GM19468 (cell line): ENCODE measurements at regions not wholly inside any gene's neighbourhood (a gene's known extent, or its start where the extent isn't known, plus 50 kb on each side); places are given as distances from the start of the nearest gene placed in this dataset.
"Not testable (repeated sequence)": the region's sequence is repeated elsewhere in the genome, so short reads cannot be mapped to it uniquely, and the experiment has no call there.

ENCODE experiments used
- ATAC-seq: cut with Tn5 transposase; IDR thresholded peaks from one replicate; pipeline ENCODE4 v1.9.1; 2021; ENCODE audit warnings: mild to moderate bottlenecking, moderate library complexity, moderate number of reproducible peaks; ENCODE audit not compliant: unreplicated experiment; ENCODE audit errors: extremely low read depth

DNA sequence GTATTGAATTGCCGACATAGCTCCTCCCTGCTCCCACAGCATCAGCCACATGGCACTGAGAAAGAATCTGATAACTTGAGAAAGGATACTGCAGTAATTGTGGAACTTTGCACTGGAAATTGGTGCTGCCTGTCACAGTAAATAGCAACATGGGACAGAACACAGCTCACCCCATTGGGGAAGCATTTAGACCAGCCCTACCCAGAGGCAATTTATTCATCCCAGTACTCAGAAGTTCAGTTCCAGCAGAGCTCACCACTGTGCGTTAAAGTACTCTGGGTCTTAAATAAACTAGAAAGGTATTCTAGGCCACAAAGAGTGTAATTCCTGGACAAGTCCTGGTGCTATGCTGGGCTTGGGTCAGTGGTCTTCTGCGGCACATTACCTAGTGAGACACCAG, 347.1 kb downstream of the PYDC2 start:
- no peak for ATAC-seq

- no peak for ATAC-seq
Measured at GRCh38 chr3:191809326-191809949, 348.5 kb downstream of the PYDC2 start.

GRCh38 chr3:191813245-191813644, 352.3 kb downstream of the PYDC2 start:
- ATAC-seq, result no peak

GRCh38 chr3:191848818-191849217, 387.9 kb downstream of the PYDC2 start:
- no peak for ATAC-seq

GRCh38 chr3:191859531-191859930, 398.6 kb downstream of the PYDC2 start:
- ATAC-seq, result no peak

GRCh38 chr3:191869738-191870415, 408.9 kb downstream of the PYDC2 start:
- ATAC-seq, result no peak

- no peak for ATAC-seq
Measured at GRCh38 chr3:191873736-191874135, 412.8 kb downstream of the PYDC2 start.

GRCh38 chr3:191882289-191882688, 421.3 kb downstream of the PYDC2 start:
- ATAC-seq, result no peak

DNA sequence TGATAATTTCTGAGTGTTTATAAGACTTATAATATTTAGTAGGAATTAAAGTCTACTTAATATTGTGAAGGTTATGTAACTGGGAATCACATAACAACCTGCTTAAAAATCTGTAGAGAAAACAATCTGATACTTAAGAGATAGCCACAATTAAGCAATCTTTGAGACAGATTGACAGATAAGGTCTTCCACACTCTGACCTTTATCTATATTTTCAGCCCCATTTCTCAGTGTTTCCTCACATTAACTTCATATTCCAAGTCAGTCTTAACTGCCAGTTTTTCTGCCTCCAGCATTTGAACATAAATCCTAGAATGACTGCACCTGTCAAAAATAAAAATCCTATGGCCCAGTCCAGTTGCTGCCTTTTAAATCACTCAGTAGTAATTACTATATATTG, 423.2 kb downstream of the PYDC2 start:
- no peak for ATAC-seq

DNA sequence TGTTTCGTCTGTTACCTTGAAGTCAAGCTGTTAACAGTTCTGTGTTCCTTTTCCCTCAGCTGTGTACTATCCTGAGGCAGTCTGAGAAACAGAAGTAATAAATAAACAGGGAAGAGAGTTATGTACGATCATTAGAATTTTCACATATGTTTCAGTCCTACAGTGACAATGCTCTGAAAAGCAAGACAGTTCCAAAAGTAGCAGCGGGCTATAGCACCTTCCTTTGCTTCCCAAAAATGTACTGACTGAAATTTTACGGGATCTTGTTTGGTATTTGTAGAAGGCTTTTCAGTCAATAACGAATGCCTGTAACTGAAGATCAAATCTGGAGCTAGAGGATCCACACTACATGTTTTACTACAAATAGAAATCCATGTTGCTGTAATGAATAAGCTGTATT, 428.1 kb downstream of the PYDC2 start:
- ATAC-seq, result no peak

DNA sequence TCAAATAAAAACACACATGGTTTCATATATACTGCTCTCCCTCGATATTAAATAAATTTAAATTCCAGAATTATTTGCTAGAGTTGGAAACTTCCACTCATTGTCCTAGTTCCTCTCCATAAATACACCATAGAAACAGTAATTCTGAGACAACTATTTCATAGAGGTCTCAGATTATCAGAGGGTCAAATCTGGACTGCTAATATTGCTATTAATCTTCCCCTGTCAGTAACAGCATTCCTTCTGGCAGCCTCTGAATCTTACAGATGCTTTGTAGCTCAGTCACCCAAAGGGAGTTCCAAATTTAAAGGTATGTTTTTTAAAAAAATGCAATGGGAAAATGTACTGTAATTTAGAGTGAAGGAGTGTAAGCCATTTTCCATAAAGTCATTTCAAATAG, 428.8 kb downstream of the PYDC2 start:
- ATAC-seq, result no peak

DNA sequence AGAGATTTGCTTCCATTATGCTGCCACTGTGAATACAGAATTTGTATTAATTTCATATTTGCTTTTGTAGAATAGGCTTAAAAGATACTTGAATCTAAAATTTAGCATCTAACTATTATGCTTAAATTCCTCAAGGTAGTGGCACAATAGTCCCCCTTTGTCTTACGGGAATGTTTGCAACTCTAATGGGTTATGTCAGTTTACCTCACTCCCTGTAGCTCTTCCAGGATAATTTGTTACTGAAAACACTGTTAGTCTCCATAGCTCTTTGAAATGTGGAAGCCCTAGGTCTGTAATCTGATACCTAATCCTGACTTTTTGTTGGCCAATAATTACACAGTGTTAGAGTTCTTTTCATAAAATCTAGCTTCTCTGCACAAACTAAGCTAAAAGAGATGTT, 433.4 kb downstream of the PYDC2 start:
- no peak for ATAC-seq

DNA sequence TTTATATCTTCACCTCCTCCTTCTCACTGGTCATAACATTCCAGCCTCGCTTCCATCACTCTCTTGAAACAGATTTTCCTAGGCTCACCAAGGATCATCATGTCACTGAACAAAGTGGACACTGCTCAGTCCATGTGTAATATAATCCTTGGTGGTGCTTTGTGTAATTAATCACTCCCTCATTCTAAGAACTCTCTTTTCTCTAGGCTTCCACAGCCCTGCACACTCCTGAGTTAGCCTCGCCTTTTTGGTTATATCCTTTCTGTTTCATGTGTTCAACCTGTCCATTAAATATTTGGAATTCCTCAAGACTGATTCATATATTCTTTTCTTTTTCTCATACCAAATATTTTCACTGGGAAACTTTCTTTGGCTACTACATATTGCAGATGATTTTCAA, 440.8 kb downstream of the PYDC2 start:
- ATAC-seq, result no peak

DNA sequence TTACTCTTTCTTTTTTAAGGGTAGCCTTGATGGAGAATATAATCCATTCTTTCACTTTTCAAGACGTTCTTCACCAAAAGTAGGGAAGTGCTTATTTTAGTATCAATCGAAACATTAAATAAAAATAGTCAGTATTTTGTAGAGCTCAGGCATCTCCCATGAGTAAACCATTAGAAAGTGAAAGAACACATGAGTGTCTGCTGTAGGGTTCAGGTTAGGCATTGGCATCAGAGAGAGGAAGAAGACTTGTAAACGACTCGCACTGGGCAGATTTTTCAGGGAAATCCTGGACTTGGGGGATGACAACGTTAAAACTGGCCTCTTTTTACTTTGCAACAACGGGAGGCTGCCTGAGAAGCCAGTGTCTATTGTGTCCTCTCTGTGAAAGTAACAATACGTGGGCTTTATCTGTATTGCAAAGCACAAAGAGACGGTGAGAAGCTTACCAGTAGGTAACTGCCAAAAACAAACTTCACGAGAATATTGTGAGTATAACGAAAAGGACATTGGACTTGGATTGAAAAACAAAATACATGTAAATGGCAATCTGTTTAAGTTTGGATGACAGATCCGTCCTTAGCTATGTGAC, 451.7 kb downstream of the PYDC2 start:
- ATAC-seq, result no peak

DNA sequence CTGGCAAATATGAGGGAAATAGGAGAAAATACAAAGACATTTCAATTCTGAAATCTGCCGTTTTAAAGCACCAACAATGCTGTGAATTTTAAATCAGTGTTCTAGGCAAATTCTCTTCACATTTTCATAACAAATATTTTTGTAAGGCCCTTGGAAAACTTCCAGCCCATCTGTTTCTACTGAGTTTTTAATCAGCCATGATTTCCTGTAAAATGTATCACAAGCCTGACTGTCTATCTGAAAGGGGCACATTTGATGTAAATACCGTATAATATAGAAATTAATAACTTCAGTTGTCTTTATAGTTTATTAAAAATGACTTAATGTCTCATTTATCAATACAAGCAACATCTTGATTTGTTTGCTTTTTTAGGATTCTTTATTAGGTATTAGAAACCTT, 454.7 kb downstream of the PYDC2 start:
- no peak for ATAC-seq

- ATAC-seq, result no peak
Measured at GRCh38 chr3:191919491-191920026, 458.6 kb downstream of the PYDC2 start.

DNA sequence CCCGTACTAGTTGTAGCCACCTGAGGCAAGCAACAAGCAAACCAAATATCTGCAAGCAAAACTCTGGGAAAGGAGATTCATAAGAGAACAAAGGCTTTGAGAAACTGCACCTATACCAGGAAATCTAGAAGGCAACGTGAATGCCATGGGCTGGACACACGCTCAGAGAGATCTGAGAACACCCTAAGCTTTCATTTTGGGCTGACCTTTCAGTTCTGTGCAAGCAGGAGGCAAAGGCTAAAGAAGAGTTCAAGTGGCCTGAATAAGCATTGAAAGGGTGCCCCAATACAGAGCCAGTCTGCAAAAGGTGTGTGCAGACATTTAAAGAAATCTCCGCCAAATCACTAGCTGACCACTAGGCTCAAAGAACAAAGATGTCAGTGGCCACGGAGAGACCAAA, 461.6 kb downstream of the PYDC2 start:
- ATAC-seq, result no peak

- ATAC-seq, result not testable (repeated sequence)
Measured at GRCh38 chr3:191927183-191927817, 466.3 kb downstream of the PYDC2 start.

DNA sequence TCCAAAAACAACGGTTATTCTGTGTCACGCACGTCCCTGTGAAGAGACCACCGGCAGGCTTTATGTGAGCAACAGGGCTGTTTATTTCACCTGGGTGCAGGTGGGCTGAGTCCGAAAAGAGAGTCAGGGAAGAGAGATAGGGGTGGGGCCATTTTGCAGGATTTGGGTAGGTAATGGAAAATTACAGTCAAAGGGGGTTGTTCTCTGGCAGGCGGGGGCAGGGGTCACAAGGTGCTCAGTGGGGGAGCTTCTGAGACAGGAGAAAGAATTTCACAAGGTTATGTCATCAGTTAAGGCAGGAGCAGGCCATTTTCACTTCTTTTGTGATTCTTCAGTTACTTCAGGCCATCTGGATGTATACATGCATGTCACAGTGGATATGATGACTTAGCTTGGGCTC, 467.0 kb downstream of the PYDC2 start:
- ATAC-seq, result not testable (repeated sequence)

DNA sequence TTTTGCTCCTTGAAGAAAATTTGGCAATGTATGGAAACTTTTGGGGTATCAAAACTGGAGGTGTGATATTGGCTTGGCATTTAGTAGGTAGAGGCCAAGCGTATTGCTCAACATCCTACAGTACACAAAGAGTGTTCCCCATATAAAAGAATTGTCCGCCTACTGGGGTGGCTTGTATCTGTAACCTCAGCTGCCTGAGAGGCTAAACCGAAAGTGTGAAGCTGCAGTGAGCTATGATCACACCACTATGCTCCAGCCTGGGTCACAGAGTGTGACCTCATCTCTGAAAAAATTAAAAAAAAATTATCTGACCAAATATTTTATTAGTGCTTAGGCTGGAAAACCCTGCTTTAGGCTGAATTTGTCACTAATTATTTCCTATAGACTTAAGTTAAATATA, 483.9 kb downstream of the PYDC2 start:
- ATAC-seq, result no peak

DNA sequence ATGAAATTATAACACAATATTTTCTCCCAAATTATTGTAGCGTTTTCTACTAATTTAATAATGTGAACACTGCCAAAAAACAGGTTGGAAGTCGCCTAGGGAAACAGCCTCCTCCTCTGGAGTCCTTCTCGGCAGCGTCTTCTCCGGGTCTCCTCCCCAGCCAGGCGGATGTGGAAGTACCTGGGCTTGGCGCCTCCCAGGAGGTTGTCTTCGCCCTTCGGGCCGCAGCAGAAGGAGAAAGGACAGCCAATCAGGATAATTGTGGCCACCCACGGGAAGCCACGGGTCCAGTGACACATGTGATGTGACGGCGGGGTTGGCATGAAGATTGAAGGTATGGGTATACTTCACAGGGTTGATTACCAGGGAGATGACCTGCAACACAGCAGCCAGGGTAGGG, 491.2 kb downstream of the PYDC2 start:
- no peak for ATAC-seq
